GM19397 (cell line): ENCODE measurements at regions not wholly inside any gene's neighbourhood (a gene's known extent, or its start where the extent isn't known, plus 50 kb on each side); places are given as distances from the start of the nearest gene placed in this dataset.
"Not testable (repeated sequence)": the region's sequence is repeated elsewhere in the genome, so short reads cannot be mapped to it uniquely, and the experiment has no call there.

Experiments
- ATAC-seq: cut with Tn5 transposase; IDR thresholded peaks from one replicate; pipeline ENCODE4 v1.9.1; 2021; ENCODE audit warnings: mild to moderate bottlenecking, moderate library complexity; ENCODE audit not compliant: unreplicated experiment

DNA sequence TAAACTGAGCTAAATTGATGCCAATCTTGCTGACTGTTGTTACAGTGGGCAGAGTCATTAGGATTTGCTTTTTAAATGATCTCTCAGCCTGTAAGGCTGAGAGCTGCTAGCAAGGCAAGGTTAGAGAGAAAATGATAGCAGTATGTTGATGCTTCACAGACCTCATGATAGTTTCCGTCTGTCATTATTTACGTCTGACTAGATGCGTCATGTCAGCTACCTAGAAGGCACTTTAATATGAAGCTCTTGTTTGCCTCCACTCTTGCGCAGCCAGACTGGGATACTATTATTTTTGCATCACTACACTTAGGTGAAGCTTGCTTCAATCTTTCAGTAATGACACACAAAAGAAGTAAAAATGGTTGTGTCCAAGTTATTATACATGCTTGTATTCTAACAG, 313.8 kb downstream of the LNPK start:
- no peak for ATAC-seq

DNA sequence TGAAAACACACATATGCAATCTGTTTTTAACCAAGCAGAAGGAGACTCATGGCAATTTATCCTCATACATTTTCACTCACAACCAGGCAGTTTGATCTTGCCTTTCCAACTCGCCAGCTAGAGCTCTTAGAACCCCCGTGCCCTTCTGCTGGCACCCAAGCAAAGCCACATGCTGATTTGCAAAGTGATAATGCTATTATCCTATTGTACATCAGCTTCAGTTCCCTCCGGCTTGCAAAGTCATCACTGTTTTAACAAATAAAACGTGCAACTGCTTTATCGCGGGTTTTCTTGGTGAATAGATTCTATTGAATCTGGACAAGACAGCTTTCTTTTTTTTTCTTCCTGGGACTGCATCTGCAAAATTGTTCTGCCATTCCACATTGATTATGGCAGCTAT, 314.6 kb downstream of the LNPK start:
- no peak for ATAC-seq

DNA sequence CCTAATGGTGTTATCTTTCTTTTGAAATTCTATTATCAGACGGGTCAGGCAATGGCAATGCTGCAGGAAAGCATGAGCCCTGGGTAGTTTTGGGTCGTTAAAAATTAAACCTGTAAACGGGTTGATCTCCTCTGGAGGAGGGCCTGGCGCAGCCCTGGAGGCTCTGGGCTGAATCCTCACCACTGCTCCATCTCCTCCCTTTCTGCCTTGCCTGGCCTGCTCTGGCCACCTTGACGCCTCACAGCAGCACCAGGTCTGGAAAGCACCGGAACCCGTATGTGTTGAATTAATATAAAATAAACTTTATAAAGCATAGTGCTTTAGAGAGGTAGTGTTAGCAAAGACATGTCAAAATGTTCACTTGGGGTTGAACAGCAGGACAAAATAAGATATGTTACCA, 316.1 kb downstream of the LNPK start:
- ATAC-seq: no peak

DNA sequence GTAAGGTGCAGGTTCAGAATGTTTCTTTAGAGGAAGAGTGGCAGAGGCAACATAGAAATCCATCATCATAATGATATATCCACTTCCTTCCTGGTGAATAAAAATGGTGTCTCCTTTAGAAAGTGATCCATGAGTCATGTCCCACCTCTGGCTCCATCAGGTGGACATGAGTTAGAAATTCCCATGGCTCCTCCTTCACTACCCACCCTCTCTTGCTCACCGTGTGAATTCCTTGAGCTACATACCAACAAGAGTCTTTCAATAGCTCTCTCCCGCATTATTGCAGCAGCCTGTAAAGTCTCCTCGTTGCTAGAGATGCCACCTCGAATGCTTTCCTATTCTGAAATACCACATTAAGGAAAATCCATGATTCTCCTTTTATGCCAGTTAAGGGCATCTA, 317.6 kb downstream of the LNPK start:
- no peak for ATAC-seq

DNA sequence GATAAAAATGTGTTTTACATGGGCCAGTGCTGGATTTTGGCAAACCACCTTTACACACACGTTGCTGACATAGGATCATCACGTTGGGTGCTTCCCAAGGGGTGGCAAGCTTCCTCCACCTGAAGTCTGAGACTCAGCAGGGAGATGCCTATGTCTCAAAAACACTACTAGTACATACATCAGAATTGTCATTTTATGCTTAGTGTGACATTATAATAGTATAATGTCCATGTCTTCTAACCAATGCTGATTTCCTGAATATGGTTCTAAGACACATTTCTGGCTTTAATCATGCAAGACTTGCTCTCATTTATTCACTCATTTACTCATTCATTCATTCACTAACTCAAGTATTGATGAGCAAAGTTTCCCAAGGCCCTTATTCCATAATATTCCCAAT, 322.3 kb downstream of the LNPK start:
- ATAC-seq: no peak

DNA sequence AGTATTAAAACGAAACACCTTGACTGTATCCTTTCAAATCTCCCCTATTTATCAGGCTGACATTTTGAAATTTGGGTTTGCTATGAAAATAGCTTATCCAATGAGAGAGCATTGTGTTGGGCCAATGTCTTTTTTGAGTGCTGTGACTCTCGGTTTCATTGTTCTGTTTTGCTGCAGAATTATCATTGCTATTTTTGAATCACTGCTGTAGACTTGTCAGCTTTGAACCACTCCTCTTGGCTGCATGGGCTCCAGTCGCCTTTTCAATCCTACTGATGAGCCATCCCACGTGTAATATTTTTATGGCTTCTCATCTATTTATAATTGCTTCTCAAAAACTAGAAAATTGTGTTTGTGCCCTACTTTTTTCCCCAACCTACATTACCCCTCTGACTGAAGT, 322.8 kb downstream of the LNPK start:
- no peak for ATAC-seq

DNA sequence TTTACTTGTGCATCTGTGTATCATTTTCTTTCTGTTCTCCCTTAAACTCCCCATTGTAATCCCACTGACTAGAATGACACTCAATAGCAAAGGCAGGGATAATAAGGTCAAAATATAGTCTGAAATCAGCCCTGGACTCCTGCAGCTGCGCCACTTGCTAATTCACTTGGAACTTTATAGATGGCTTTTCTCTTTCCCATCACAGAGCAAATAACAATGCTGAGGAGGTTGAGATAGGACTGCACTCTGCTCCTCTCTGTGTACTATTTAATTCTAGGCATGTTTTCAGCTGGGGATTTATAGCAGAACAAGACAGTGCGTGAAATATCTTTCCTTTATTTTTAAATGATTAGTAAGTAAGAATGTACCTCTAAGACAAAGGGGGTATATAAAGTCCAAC, 324.2 kb downstream of the LNPK start:
- no peak for ATAC-seq

DNA sequence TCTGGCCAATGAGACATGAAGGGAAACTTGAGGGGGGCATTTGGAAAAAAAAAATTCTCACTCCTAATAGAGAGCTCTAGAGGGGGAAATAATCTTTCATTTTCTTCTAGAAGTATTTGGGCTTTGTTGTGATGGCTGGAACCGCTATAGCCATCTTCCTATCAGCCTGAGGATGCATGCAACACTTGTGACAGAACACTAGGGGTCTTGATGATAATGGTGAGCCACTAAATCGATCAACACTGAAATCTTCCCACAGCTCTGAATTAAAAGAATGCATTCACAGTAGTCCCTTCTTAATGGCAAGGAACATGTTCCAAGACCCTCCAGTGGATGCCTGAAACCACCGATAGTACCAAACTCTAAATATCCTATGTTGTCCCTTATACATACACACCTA, 325.3 kb downstream of the LNPK start:
- no peak for ATAC-seq

DNA sequence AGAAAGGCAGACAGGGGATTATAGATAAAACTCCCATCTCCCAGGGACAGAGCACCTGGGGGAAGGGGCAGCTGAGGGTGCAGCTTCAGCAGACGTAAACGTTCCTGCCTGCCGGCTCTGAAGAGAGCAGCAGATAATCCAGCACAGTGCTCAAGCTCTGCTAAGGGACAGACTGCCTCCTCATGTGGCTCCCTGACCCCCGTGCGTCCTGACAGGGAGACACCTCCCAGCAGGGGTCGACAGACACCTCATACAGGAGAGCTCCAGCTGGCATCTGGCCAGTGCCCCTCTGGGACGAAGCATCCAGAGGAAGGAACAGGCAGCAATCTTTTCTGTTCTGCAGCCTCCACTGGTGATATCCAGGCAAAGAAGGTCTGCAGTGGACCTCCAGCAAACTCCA, 333.3 kb downstream of the LNPK start:
- ATAC-seq: not testable (repeated sequence)

DNA sequence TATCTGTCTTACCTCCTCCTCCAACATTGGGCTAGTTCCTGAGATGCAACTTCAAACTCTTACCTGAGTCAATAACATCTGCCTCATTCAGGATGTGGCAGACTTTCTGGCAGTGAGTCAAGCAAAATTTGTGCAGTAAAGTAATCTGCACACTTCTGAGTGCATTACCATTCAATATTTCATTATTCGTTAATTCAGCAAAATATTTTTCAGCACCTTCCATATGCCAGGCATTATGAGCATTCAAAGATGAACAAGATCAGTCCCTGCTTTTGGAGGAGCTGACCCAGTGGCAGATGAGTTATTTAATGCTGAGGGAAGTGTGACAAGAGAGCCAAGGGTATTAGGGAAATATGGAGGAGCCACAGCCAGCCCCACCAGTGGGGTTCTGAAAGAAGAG, 339.7 kb downstream of the LNPK start:
- no peak for ATAC-seq

DNA sequence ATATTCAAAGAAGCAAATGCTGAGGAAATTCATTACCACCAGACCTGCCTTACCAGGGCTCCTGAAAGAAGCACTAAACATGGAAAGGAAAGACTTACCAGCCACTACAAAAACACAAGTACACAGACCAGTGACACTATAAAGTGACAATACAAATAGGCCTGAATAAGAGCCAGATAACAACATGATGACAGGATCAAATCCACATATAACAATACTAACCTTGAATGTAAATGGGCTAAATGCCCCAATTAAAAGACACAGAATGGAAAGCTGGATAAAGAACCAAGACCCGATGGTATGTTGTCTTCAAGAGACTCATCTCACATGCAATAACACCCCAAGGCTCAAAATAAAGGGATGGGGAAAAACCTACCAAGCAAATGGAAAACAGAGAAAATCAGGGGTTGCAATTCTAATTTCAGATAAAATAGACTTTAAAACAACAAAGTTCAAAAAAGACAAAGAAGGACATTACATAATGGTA, 353.4 kb downstream of the LNPK start:
- no peak for ATAC-seq

DNA sequence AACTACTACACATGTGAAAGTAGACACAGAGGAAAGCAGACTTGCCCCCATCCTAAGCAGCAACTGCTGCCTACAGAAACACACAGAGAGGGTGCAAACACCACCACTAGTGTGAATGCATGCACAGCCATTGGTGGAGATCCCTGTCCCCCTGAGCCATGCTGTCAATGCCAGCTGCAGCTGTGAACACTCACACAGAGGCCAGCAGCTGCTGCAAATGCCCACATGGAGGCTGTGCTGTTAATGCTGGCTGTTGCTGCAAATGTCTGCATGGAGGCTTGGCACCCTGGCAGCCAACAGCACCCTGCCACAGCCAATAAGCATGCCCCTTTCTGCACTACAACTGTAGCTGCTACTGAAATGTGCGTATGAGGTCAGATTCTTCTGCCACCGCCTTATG, 355.0 kb downstream of the LNPK start:
- ATAC-seq: no peak

DNA sequence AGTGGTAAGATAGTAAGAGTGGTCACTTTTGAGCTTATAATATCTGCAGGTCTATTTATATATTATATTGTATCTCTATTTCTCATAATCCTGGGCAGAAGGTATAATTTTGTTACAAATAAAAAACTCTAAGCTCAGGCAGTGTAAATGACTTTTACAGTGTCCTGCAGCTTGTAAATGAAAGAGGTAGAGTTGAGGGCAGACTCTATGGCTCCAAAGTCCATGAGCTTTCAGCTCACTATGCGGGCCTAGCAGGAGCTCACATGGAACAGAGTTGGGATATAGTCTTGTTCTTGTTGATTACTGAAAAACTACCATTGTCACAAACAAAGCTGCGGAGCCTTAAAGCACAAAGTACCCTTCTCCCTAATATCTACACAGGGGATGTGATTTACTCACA, 361.4 kb downstream of the LNPK start:
- ATAC-seq: no peak

DNA sequence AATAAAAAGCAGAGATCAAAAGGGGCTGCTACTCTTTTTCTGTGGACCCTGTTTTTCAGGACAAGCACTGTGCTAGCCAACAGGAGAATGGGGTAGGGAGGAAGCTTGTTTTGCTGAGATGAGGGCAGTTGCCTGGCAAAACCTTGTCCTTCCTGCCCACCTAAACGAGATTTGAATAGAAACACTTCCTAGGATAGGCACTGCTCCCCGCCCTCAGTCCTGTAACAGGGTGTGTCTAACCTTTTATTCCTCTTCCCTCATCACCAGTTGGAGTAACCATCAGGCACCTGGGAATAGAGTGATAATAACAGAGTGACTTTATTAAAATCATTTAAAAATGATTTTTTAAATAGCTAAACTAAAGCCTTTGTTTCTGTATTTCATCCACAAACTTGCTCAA, 368.8 kb downstream of the LNPK start:
- ATAC-seq: no peak

DNA sequence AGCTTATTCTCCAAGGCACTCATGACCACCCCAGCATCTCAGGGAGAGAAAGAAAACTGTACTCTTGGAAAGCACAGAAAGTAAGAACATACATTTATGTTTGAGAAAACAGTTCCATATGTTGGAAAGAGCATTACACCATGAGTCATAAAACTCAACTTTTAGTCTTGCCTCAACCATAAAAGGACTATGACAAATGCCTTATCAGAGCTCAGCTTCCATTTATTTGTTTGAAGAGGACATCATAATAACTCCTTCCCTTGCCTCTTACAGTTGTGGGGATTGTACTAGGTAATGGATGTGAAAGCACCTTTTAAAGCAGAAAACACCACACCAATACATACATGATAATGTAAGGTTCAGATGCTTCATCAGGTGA, 370.8 kb downstream of the LNPK start:
- ATAC-seq: no peak

DNA sequence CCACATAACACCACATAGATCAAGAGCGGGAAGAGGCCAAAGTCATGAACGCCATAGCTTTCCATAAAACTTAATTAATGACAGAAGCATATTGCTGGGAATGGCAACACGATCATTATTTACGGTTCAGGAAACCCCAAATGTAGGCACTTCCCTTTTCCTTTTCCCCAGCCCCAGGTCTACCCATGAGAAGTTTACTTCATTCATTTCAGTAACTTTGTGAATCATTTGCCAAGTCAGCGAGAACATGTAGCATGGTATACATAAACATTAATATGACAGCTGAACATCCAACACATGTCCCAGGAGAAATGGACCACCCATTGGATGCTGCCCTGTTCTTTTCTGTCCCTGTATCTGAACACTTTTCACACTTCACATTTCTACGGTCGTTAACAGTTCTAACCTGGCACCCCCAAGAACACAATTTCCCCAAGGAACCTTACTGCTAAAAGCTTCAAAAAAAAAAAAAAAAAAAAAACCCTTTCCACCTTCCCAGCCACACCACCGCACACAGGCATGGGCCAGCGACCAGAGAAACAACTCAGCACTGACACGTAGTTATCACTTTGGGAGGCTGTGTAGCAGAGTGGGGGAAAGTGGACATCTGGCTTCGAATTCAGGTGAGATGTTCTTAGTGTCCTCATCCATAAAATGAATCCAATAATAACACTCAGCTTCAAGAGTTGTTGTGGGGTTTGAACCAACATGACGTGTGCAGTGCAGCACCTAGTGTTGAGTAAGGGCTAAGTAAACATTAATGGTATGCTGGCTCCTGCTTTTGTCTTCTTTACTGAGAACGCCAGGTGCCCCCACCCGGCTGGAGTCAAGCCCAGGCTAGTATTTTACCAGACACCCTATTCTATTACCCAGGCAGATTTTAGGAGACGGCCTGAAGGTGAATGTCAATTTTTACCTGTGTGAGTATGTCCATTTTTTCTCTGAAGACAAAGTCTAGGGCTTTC, 371.5 kb downstream of the LNPK start:
- no peak for ATAC-seq

DNA sequence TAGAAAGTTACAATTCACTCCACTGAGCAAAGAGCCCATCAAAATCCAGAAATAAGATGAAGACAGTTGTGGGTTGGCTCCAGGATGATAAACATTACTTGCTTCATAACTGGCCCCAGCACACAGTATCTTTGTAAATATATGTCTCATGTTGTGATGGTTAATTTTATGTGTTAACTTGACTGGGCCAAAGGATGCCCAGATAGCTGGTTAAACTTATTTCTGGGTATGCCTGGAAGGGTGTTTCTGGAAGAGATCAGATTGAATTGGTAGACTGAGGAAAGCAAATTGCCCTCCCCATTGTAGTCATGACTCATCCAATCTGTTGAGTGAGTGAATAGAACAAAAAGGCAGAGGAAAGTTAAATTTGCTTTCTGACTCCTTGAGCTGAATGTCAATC, 373.8 kb downstream of the LNPK start:
- ATAC-seq: no peak

DNA sequence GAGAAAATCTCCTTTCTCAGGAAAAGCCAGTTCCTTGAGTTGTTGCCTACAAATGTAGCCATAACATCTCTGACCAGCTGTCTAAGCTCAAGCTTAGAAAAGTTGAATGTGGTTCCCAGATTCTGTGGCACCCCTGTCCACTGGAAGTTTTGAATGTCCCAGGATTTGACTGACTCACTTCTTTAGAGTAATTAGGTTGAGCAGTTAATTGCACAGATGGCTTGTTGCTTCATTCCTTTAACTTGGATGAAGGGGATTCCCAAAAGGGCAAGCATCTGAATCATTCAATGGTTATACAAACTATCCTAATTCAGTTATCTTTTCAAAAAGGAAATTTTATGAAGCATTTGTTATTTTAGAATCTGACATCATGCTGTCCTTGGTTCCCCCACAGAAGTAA, 374.7 kb downstream of the LNPK start:
- no peak for ATAC-seq

DNA sequence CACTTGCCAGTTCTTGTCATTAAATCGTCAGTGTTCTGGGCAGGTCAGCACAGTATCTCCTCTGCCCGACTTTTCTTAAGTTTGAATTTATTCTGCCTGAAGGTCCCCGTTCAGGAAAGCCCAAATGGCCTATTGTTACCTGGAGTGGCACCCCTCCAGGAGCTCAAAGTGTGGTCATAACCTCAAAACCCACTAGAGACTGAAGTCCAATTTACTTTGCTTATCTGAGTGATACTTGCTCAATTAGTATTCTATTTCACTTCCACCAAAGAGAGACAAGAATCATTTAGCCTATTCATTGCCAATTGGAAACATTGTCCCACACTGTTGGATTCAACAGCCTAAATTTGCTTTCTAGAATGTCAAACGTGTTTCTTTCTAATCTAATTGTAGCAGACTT, 375.3 kb downstream of the LNPK start:
- ATAC-seq: no peak

DNA sequence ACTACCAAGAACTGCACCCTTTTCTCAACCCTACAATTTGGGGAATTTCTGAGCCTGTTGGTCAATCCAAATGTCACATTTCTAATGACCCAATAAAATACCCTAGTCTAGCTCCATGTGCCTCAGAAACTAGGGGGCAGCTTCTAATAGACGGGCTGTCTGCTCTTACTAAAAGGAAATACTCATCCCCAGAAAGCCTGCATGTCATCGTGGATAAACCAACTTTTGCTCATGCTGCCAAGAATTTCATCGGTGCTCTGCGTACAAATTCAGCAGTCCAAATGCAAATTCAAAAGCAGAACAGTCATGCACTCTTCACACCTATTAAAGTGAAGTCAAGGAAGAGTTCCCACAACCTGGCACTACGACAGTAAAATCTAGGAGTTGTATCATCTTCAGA, 377.3 kb downstream of the LNPK start:
- ATAC-seq: no peak

DNA sequence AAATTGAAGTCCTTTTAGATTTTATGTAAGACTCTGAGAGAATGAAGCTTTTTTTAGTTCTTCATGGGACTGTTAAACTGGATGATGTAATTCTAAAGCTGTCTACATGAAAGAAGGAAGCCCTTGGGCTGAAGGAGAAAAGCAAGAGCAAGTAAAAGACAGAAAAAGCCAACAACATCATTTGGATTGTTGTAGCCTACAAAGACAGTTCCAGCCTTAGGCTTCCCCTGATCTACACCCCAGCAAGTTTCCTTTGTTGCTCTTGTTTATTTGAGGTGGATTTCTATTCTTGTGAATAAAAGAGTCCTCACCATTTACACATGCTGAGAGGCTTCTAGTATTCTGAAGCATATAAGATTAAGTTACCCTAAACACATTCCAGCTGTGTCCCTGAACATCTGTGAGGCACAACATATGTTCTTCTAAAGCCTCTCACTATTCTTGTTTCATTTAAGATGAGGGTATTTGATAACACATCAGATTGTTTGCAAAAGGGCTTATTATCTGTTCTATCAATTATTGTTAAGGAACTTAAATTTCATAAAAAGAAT, 377.8 kb downstream of the LNPK start:
- ATAC-seq: no peak

DNA sequence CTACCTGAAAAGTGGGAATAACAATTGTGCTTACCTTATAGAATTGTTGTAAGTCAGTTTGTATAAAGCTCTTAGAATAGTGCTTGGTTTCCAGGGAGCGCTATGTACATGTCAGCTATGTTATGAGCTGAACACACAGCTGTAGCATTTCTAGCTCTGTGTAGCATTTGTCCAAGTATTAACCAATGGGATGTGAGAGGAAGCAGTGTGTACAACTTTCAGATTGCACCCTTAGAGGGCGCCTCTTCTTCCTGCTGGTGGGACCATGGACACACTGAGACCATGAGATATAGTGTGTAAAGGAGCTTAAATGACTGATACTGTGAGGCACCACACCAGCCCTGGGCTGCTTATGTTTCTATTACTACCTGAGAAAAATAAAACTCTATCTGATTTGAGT, 380.2 kb downstream of the LNPK start:
- no peak for ATAC-seq

DNA sequence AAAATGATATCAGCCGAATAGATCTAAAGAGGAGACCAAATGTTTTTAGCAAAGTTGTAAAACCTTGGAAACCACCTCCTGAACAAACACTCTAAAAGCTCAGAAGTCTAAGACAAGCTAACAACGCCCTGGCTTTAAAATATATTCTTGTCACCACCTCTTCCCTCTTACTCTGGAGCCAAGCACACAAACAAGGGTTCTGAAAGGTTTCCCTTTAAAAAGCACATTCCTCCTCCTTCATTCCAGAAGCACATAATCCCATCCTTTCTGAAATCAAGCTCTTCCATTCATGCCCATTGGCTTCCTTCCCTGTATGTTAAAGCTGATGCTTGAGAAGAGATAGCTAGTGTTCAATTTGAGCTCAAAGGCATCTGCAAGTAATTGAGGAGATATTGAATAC, 382.0 kb downstream of the LNPK start:
- no peak for ATAC-seq
